ENCODE measurements at regions not wholly inside any gene's neighbourhood (a gene's known extent, or its start where the extent isn't known, plus 50 kb on each side); places are given as distances from the start of the nearest gene placed in this dataset.

- no peak for DNase-seq
Measured at GRCh38 chrX:10749113-10749512, 128.7 kb upstream of the MID1 start.

GRCh38 chrX:10750581-10750980 is 130.2 kb upstream of the MID1 start:
- DNase-seq: no peak

- DNase-seq: no peak
Measured at GRCh38 chrX:10753116-10753515, 132.7 kb upstream of the MID1 start.

- DNase-seq: no peak
Measured at GRCh38 chrX:10754445-10754844, 134.1 kb upstream of the MID1 start.

- peak; percentile 0 for DNase-seq
Measured at GRCh38 chrX:10755439-10756334, 135.3 kb upstream of the MID1 start.

GRCh38 chrX:10756441-10756840 is 136.1 kb upstream of the MID1 start:
- DNase-seq: no peak

GRCh38 chrX:10759141-10759799 is 138.9 kb upstream of the MID1 start:
- no peak for DNase-seq

- DNase-seq: no peak
Measured at GRCh38 chrX:10761447-10761846, 141.1 kb upstream of the MID1 start.

- peak; percentile 1 for DNase-seq
Measured at GRCh38 chrX:10769195-10769594, 148.8 kb upstream of the MID1 start.

GRCh38 chrX:10769696-10770619 is 149.6 kb upstream of the MID1 start:
- no peak for DNase-seq

- no peak for DNase-seq
Measured at GRCh38 chrX:10773318-10773717, 152.9 kb upstream of the MID1 start.

GRCh38 chrX:10781847-10782530 is 161.6 kb upstream of the MID1 start:
- no peak for DNase-seq

- no peak for DNase-seq
Measured at GRCh38 chrX:10783451-10783995, 163.1 kb upstream of the MID1 start.

GRCh38 chrX:10787264-10787663 is 166.9 kb upstream of the MID1 start:
- DNase-seq: no peak

GRCh38 chrX:10794203-10794630 is 173.8 kb upstream of the MID1 start:
- DNase-seq: no peak

GRCh38 chrX:10795721-10796120 is 175.3 kb upstream of the MID1 start:
- DNase-seq: no peak

GRCh38 chrX:10797466-10797865 is 177.1 kb upstream of the MID1 start:
- no peak for DNase-seq

GRCh38 chrX:10798041-10798440 is 177.7 kb upstream of the MID1 start:
- DNase-seq: no peak

- no peak for DNase-seq
Measured at GRCh38 chrX:10800796-10801195, 180.4 kb upstream of the MID1 start.

- DNase-seq: no peak
Measured at GRCh38 chrX:10811111-10811510, 190.7 kb upstream of the MID1 start.

- no peak for DNase-seq
Measured at GRCh38 chrX:10813761-10814160, 193.4 kb upstream of the MID1 start.

- DNase-seq: no peak
Measured at GRCh38 chrX:10818651-10819050, 198.3 kb upstream of the MID1 start.

Measured in KG1 (cell line).